Natural killer cell (primary cell): ENCODE measurements at regions not wholly inside any gene's neighbourhood (a gene's known extent, or its start where the extent isn't known, plus 50 kb on each side); places are given as distances from the start of the nearest gene placed in this dataset.
"Not testable (repeated sequence)": the region's sequence is repeated elsewhere in the genome, so short reads cannot be mapped to it uniquely, and the experiment has no call there.

Experiments used
- ATAC-seq, 3 donors: fragments of 150-1000 bp in 2 of 3; fragments of 200-7000 bp in 1 of 3; cut with Tn5 transposase; 1 replicate in 1 of 3; 2 replicates in 2 of 3; pipeline ENCODE4 v1.10.0; 2021; ENCODE audit warnings: mild to moderate bottlenecking in 2 of 3, moderate library complexity in 2 of 3
- DNase-seq, 2 donors: peaks; one replicate each; pipeline versions ENCODE4 v3.0.0 to v3.0.0-alpha.2; 2013 to 2021; ENCODE audit warnings: mixed read lengths in 1 of 2
- H3K27ac ChIP-seq: one replicate; pipeline ENCODE4 v1.5.1; 2013; ENCODE audit warnings: mild to moderate bottlenecking, low read length
- H3K27me3 ChIP-seq: one replicate; pipeline ENCODE4 v1.6.1; 2013; ENCODE audit warnings: low read length; ENCODE audit not compliant: control insufficient read depth, insufficient read depth
- H3K36me3 ChIP-seq: one replicate; pipeline ENCODE4 v1.6.1; 2013; ENCODE audit warnings: low read length; ENCODE audit not compliant: control insufficient read depth, insufficient read depth
- H3K4me1 ChIP-seq: one replicate; pipeline ENCODE4 v1.6.1; 2013; ENCODE audit warnings: low read length; ENCODE audit not compliant: control insufficient read depth, insufficient read depth
- H3K4me3 ChIP-seq: one replicate; pipeline ENCODE4 v1.5.1; 2013; ENCODE audit warnings: low read length
- H3K9me3 ChIP-seq: one replicate; pipeline ENCODE4 v1.6.1; 2013; ENCODE audit warnings: low read length; ENCODE audit not compliant: control insufficient read depth, insufficient read depth
- H3K27ac Mint-ChIP-seq, 2 donors: one replicate each; pipeline ENCODE4 v1.8.0; 2022; ENCODE audit warnings: mild to moderate bottlenecking in 2 of 2, mixed read lengths in 2 of 2, moderate library complexity in 1 of 2
- H3K27me3 Mint-ChIP-seq, 2 donors: one replicate each; pipeline ENCODE4 v1.8.0; 2022; ENCODE audit warnings: low read depth in 2 of 2, mixed read lengths in 2 of 2
- H3K36me3 Mint-ChIP-seq: one replicate; pipeline ENCODE4 v1.8.0; 2022; ENCODE audit warnings: mixed read lengths
- H3K4me1 Mint-ChIP-seq, 2 donors: one replicate each; pipeline ENCODE4 v1.8.0; 2022; ENCODE audit warnings: mixed read lengths in 2 of 2
- H3K4me3 Mint-ChIP-seq: one replicate; pipeline ENCODE4 v1.8.0; 2022; ENCODE audit warnings: mild to moderate bottlenecking, moderate library complexity, mixed read lengths
- H3K9me3 Mint-ChIP-seq, 2 donors: one replicate each; pipeline ENCODE4 v1.8.0; 2022; ENCODE audit warnings: mixed read lengths in 2 of 2
- CTCF ChIP-seq: fragments of 200-600 bp; IDR thresholded peaks from one replicate; pipeline ENCODE4 v1.8.0; 2022; ENCODE audit warnings: antibody characterized with exemption
- WGBS: methylation state at CpG from one replicate; pipeline ENCODE4 v1.1.7; 2013; ENCODE audit warnings: missing lambda C conversion rate; ENCODE audit not compliant: insufficient coverage; 5-methylcytosine and 5-hydroxymethylcytosine counted together
- intact Hi-C: fragments of 100-400 bp; cut with micrococcal nuclease; formaldehyde crosslinking; loops from one replicate; pipeline ENCODE4 v1.14.2; 2022

- no CpG with 5 or more reads among the region's 1 CpG for WGBS
- ATAC-seq: no peak
- Mint-ChIP-seq H3K4me3 (no peak overlapping the region), H3K36me3 (no peaks in the 10 kb centered on the region), H3K27ac (no peak overlapping the region), H3K9me3 (peaks cover 3 to 7% of the 10 kb centered on the region in 2 donors), H3K4me1 (no peaks in the 10 kb centered on the region), H3K27me3 (peaks cover 0 to 4% of the 10 kb centered on the region in 2 donors)
- no peak for TF ChIP-seq CTCF
- Histone ChIP-seq H3K27ac (no peak overlapping the region), H3K36me3 (no peaks in the 10 kb centered on the region), H3K27me3 (no peaks in the 10 kb centered on the region), H3K4me3 (no peak overlapping the region), H3K9me3 (no peaks in the 10 kb centered on the region), H3K4me1 (no peaks in the 10 kb centered on the region)
- intact Hi-C loops: no loop called here
- no peak for DNase-seq
Observed at GRCh38 chr1:209116705-209117104, 466.8 kb upstream of the CAMK1G start.

- no peaks in the 10 kb centered on the region for H3K36me3 ChIP-seq
- no peaks in the 10 kb centered on the region for H3K4me1 ChIP-seq
- Mint-ChIP-seq H3K4me3 (no peak overlapping the region), H3K4me1 (no peaks in the 10 kb centered on the region), H3K36me3 (no peaks in the 10 kb centered on the region), H3K27ac (no peak overlapping the region), H3K27me3 (peaks cover 0 to 4% of the 10 kb centered on the region in 2 donors), H3K9me3 (peaks cover 9 to 10% of the 10 kb centered on the region in 2 donors)
- ATAC-seq: no peak
- H3K27me3 ChIP-seq: no peaks in the 10 kb centered on the region
- no peaks in the 10 kb centered on the region for H3K9me3 ChIP-seq
- H3K27ac ChIP-seq: no peak overlapping the region
- 60% methylated on average over 2 of the region's 2 CpGs for WGBS
- no peak for TF ChIP-seq CTCF
- no peak overlapping the region for H3K4me3 ChIP-seq
- DNase-seq: no peak
- intact Hi-C loops: no loop called here
Observed at GRCh38 chr1:209123601-209124000, 459.9 kb upstream of the CAMK1G start.

GRCh38 chr1:209129091-209129490, 454.4 kb upstream of the CAMK1G start:
- H3K9me3 Mint-ChIP-seq, H3K27me3 ChIP-seq, H3K4me3 ChIP-seq, H3K36me3 ChIP-seq, H3K36me3 Mint-ChIP-seq, H3K9me3 ChIP-seq, H3K4me1 ChIP-seq, H3K27me3 Mint-ChIP-seq, H3K4me3 Mint-ChIP-seq, DNase-seq, intact Hi-C loops, H3K27ac Mint-ChIP-seq, H3K4me1 Mint-ChIP-seq, H3K27ac ChIP-seq, ATAC-seq: not testable (repeated sequence)
- 93% methylated on average over 20 of the region's 32 CpGs for WGBS

GRCh38 chr1:209130886-209131285, 452.6 kb upstream of the CAMK1G start:
- no peaks in the 10 kb centered on the region for H3K36me3 ChIP-seq
- no peak overlapping the region for H3K27ac Mint-ChIP-seq
- no peaks in the 10 kb centered on the region for H3K4me1 ChIP-seq
- no peaks in the 10 kb centered on the region for H3K36me3 Mint-ChIP-seq
- H3K9me3 Mint-ChIP-seq: peaks cover 6 to 12% of the 10 kb centered on the region in 2 donors
- no peak for DNase-seq
- intact Hi-C loops: no loop called here
- H3K4me3 Mint-ChIP-seq: no peak overlapping the region
- WGBS: 97% methylated on average over 6 of the region's 7 CpGs
- no peak overlapping the region for H3K4me3 ChIP-seq
- no peak for ATAC-seq
- no peaks in the 10 kb centered on the region for H3K4me1 Mint-ChIP-seq
- TF ChIP-seq CTCF: no peak
- H3K27me3 Mint-ChIP-seq: no peaks in the 10 kb centered on the region
- H3K27ac ChIP-seq: no peak overlapping the region
- H3K27me3 ChIP-seq: no peaks in the 10 kb centered on the region
- H3K9me3 ChIP-seq: no peaks in the 10 kb centered on the region
